Small intestine (tissue), 7 donors: ENCODE measurements at regions not wholly inside any gene's neighbourhood (a gene's known extent, or its start where the extent isn't known, plus 50 kb on each side); places are given as distances from the start of the nearest gene placed in this dataset.

ENCODE experiments used
- DNase-seq, 2 donors: peaks; one replicate each; pipeline versions ENCODE4 v3.0.0 to v3.0.0-alpha.2; 2013
- FAIRE-seq: peaks from 2 replicates; lab custom pipeline; 2012; peaks lifted over from hg19 to GRCh38; lab: Jason Lieb, UNC
- H3K27ac ChIP-seq, 3 donors: one replicate each; pipeline ENCODE4 v1.5.1; 2013; ENCODE audit warnings: low read length in 2 of 3, mild to moderate bottlenecking in 2 of 3, control low read depth in 1 of 3, inconsistent platforms in 1 of 3, low read depth in 1 of 3, moderate library complexity in 1 of 3
- H3K27me3 ChIP-seq, 3 donors: one replicate each; pipeline ENCODE4 v1.6.1; 2013; ENCODE audit warnings: low read length in 3 of 3, inconsistent platforms in 1 of 3; ENCODE audit not compliant: control insufficient read depth in 3 of 3, insufficient read depth in 3 of 3
- H3K36me3 ChIP-seq, 3 donors: one replicate each; pipeline ENCODE4 v1.6.1; 2013; ENCODE audit warnings: low read length in 3 of 3, inconsistent platforms in 1 of 3, low read depth in 1 of 3, mild to moderate bottlenecking in 1 of 3, moderate library complexity in 1 of 3; ENCODE audit not compliant: control insufficient read depth in 3 of 3, insufficient read depth in 2 of 3
- H3K4me1 ChIP-seq, 3 donors: one replicate each; pipeline ENCODE4 v1.6.1; 2013; ENCODE audit warnings: low read length in 2 of 3, inconsistent platforms in 1 of 3, low read depth in 1 of 3, mild to moderate bottlenecking in 1 of 3, moderate library complexity in 1 of 3; ENCODE audit not compliant: control insufficient read depth in 3 of 3, insufficient read depth in 2 of 3
- H3K4me3 ChIP-seq, 3 donors: one replicate each; pipeline ENCODE4 v1.5.1; 2013; ENCODE audit warnings: low read length in 3 of 3, control low read depth in 1 of 3, inconsistent platforms in 1 of 3, low read depth in 1 of 3, mild to moderate bottlenecking in 1 of 3, moderate library complexity in 1 of 3
- H3K9me3 ChIP-seq, 2 donors: one replicate each; pipeline ENCODE4 v1.6.1; 2013; ENCODE audit warnings: low read depth in 1 of 2, low read length in 1 of 2; ENCODE audit not compliant: control insufficient read depth in 2 of 2, insufficient read depth in 1 of 2
- WGBS, 3 donors: extraction: QIAGEN DNeasy Blood & Tissue Kit; methylation state at CpG; one replicate each; pipeline ENCODE4 v1.1.7; 2013; 5-methylcytosine and 5-hydroxymethylcytosine counted together
- donor health status: healthy with polysubstance abuse.
- donor health status: control.
- donor health status: control.
- donor health status: Bipolar disorder and iron deficiency.
- donor health status: healthy.

GRCh38 chr21:18588001-18588662 lies 184.5 kb upstream of the TMPRSS15 start:
- Histone ChIP-seq H3K9me3 (no peaks in the 10 kb centered on the region), H3K4me3 (no peak overlapping the region), H3K27me3 (no peaks in the 10 kb centered on the region), H3K4me1 (no peaks in the 10 kb centered on the region), H3K27ac (no peak overlapping the region), H3K36me3 (no peaks in the 10 kb centered on the region)
- FAIRE-seq (no peak), DNase-seq (no peak)
- 61 to 69% (median 65%) methylated on average over 4 of the region's 4 CpGs for WGBS, 3 donors

- 24 to 72% (median 54%) methylated on average over 1 of the region's 1 CpG for WGBS, 3 donors
- Histone ChIP-seq H3K27me3 (no peaks in the 10 kb centered on the region), H3K4me3 (no peak overlapping the region), H3K36me3 (no peaks in the 10 kb centered on the region), H3K4me1 (peaks cover 0 to 4% (median 0%) of the 10 kb centered on the region in 3 donors), H3K9me3 (no peaks in the 10 kb centered on the region), H3K27ac (no peak overlapping the region)
- peak in 1 of 2 donors; percentile 48 for DNase-seq
- FAIRE-seq = no peak
Measured at GRCh38 chr21:18601146-18601545, 197.6 kb upstream of the TMPRSS15 start.

- H3K36me3 ChIP-seq = no peaks in the 10 kb centered on the region
- H3K4me3 ChIP-seq = no peak overlapping the region
- 45 to 61% (median 52%) methylated on average over 3 of the region's 3 CpGs for WGBS, 3 donors
- H3K4me1 ChIP-seq = peaks cover 0 to 4% (median 0%) of the 10 kb centered on the region in 3 donors
- no peaks in the 10 kb centered on the region for H3K27me3 ChIP-seq
- DNase-seq (no peak), FAIRE-seq (no peak)
- no peaks in the 10 kb centered on the region for H3K9me3 ChIP-seq
- H3K27ac ChIP-seq = no peak overlapping the region
Measured at GRCh38 chr21:18602711-18603110, 199.1 kb upstream of the TMPRSS15 start.

- Histone ChIP-seq H3K36me3 (no peaks in the 10 kb centered on the region), H3K27me3 (no peaks in the 10 kb centered on the region), H3K27ac (no peak overlapping the region), H3K9me3 (no peaks in the 10 kb centered on the region), H3K4me3 (no peak overlapping the region), H3K4me1 (peaks cover 0 to 4% (median 0%) of the 10 kb centered on the region in 3 donors)
- 17 to 37% (median 21%) methylated on average over 2 of the region's 2 CpGs for WGBS, 3 donors
- DNase-seq = peak in 1 of 2 donors; percentile 12
- no peak for FAIRE-seq
Measured at GRCh38 chr21:18603261-18603660, 199.7 kb upstream of the TMPRSS15 start.

GRCh38 chr21:18603980-18604379 lies 200.4 kb upstream of the TMPRSS15 start:
- no peak overlapping the region for H3K27ac ChIP-seq
- peak; percentile 31 to 69 for DNase-seq
- no peak overlapping the region for H3K4me3 ChIP-seq
- H3K4me1 ChIP-seq = peaks cover 0 to 4% (median 0%) of the 10 kb centered on the region in 3 donors
- no peaks in the 10 kb centered on the region for H3K9me3 ChIP-seq
- WGBS, 3 donors = 28 to 52% (median 44%) methylated on average over 3 of the region's 3 CpGs
- no peak for FAIRE-seq
- H3K36me3 ChIP-seq = no peaks in the 10 kb centered on the region
- no peaks in the 10 kb centered on the region for H3K27me3 ChIP-seq

DNA sequence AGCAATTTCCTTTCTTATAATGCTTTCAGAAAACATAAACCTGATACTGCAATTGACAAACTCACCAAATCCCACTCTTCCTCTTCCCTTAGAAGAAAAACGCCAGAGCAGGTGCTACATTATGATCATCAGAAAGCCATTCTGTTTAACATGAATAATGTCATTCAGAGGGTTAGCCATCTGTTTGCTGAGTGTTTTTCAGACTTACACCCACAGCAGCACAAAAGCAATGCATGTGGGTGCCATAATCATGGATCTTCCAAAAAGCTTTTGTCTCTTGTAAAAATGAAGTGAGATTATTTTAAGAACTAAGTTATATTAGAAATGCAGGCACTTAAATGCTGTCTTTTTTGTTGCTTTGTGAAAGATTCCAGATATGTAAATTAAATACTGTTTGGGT lies 204.6 kb upstream of the TMPRSS15 start:
- no peak for DNase-seq
- Histone ChIP-seq H3K4me3 (no peak overlapping the region), H3K9me3 (no peaks in the 10 kb centered on the region), H3K4me1 (peaks cover 0 to 2% (median 0%) of the 10 kb centered on the region in 3 donors), H3K27ac (no peak overlapping the region), H3K27me3 (no peaks in the 10 kb centered on the region), H3K36me3 (no peaks in the 10 kb centered on the region)
- FAIRE-seq = no peak
- WGBS, 3 donors = 26 to 56% (median 54%) methylated on average over 1 of the region's 1 CpG

GRCh38 chr21:18614303-18614702 lies 210.7 kb upstream of the TMPRSS15 start:
- H3K9me3 ChIP-seq = no peaks in the 10 kb centered on the region
- H3K4me3 ChIP-seq = no peak overlapping the region
- H3K36me3 ChIP-seq = no peaks in the 10 kb centered on the region
- no peaks in the 10 kb centered on the region for H3K4me1 ChIP-seq
- H3K27ac ChIP-seq = no peak overlapping the region
- no peak for FAIRE-seq
- 85 to 93% (median 90%) methylated on average over 3 of the region's 3 CpGs for WGBS, 3 donors
- no peaks in the 10 kb centered on the region for H3K27me3 ChIP-seq
- DNase-seq = no peak

DNA sequence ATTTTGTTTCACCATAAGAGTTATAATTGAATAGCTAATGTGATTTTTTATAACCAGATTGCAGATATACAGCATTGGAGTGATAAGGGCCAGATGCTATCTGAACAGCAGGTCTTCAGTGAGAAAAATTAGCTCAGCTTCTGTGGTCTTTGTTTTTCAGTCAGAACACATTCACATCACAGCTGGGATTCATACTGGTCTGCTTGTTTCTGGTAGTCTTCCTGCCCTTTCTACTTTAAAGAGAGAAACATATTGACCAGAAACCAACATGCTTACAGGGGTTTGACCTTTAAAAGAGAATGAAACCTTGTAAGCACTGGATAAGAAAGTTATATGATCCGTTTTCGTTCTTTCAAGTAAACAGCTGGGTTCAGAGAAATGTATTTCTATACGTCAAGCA lies 213.7 kb upstream of the TMPRSS15 start:
- 57 to 70% (median 61%) methylated on average over 3 of the region's 3 CpGs for WGBS, 3 donors
- H3K27ac ChIP-seq = no peak overlapping the region
- H3K36me3 ChIP-seq = no peaks in the 10 kb centered on the region
- H3K27me3 ChIP-seq = no peaks in the 10 kb centered on the region
- no peaks in the 10 kb centered on the region for H3K4me1 ChIP-seq
- H3K4me3 ChIP-seq = no peak overlapping the region
- FAIRE-seq = no peak
- H3K9me3 ChIP-seq = no peaks in the 10 kb centered on the region
- DNase-seq = no peak

DNA sequence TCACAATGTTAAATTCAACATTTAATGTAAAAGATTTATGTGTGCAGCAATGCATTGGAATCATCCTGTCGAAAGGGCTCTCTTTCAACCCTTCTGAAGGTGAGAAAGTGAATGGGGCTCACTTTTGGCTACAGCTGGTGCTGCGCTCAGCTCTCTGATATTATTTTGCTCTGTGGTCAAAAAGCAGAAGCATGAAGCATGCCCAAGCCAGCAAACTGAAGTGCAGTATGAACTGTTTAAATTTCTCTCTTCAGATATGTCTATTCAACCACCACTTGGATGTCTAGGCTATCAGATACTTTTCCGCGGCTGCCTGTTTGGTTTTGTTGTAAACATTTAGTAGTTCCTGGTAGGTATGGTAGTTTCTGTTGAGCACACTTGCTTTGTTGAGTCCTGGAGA lies 216.9 kb upstream of the TMPRSS15 start:
- Histone ChIP-seq H3K36me3 (no peaks in the 10 kb centered on the region), H3K27me3 (no peaks in the 10 kb centered on the region), H3K27ac (no peak overlapping the region), H3K4me3 (no peak overlapping the region), H3K4me1 (no peaks in the 10 kb centered on the region), H3K9me3 (no peaks in the 10 kb centered on the region)
- FAIRE-seq (no peak), DNase-seq (no peak)
- WGBS, 3 donors = 45 to 77% (median 76%) methylated on average over 4 of the region's 4 CpGs
